ENCODE measurements at regions not wholly inside any gene's neighbourhood (a gene's known extent, or its start where the extent isn't known, plus 50 kb on each side); places are given as distances from the start of the nearest gene placed in this dataset.

- H3K9me3 ChIP-seq (ENCODE audit: control insufficient read depth, low read length), result peaks cover 3% of the 10 kb centered on the region
Measured at GRCh38 chrX:149262086-149262485, 243.0 kb downstream of the IDS start.

GRCh38 chrX:149259241-149259640 is 245.9 kb downstream of the IDS start:
- no peak overlapping the region for H3K27ac ChIP-seq (ENCODE audit: low read length, poor library complexity, severe bottlenecking)
- no CpG with 5 or more reads among the region's 2 CpGs for WGBS
- no peaks in the 10 kb centered on the region for H3K27me3 ChIP-seq (ENCODE audit: control insufficient read depth in 1 of 2, insufficient read depth in 1 of 2, low read length in 2 of 2)
- no peak overlapping the region for H2BK12ac ChIP-seq (ENCODE audit: low read length in 2 of 2)
- H3K36me3 ChIP-seq (ENCODE audit: control insufficient read depth in 1 of 2, insufficient read depth in 2 of 2, low read depth in 1 of 2, low read length in 2 of 2), result no peaks in the 10 kb centered on the region
- H2AFZ ChIP-seq (ENCODE audit: low read depth, low read length), result no peak overlapping the region
- no peak for DNase-seq
- H3K23ac ChIP-seq (ENCODE audit: low read length in 2 of 2), result no peak overlapping the region
- no peak overlapping the region for H2BK5ac ChIP-seq (ENCODE audit: low read depth, low read length, poor library complexity, severe bottlenecking)
- no peak overlapping the region for H2BK120ac ChIP-seq (ENCODE audit: low read depth, low read length)
- no peak overlapping the region for H3K9ac ChIP-seq (ENCODE audit: low read length)
- no peak overlapping the region for H3K4ac ChIP-seq (ENCODE audit: low read depth in 1 of 2, low read length in 2 of 2)
- H3K9me3 ChIP-seq (ENCODE audit: control insufficient read depth, low read length), result no peaks in the 10 kb centered on the region
- no peak overlapping the region for H2BK15ac ChIP-seq (ENCODE audit: low read depth, poor library complexity, severe bottlenecking)
- H3K4me3 ChIP-seq (ENCODE audit: insufficient read depth in 1 of 2, low read depth in 1 of 2, low read length in 2 of 2), result no peak overlapping the region
- H3K79me1 ChIP-seq (replicated peaks; ENCODE audit: low read length, poor library complexity, severe bottlenecking), result no peaks in the 10 kb centered on the region
- no peak overlapping the region for H3K4me2 ChIP-seq (ENCODE audit: low read length, poor library complexity, severe bottlenecking)
- no peak overlapping the region for H4K8ac ChIP-seq (ENCODE audit: low read length)
- H4K91ac ChIP-seq (ENCODE audit: low read length), result no peak overlapping the region
- no peaks in the 10 kb centered on the region for H3K4me1 ChIP-seq (ENCODE audit: control insufficient read depth, insufficient read depth, low read depth, low read length)
- H3K18ac ChIP-seq (ENCODE audit: low read depth in 1 of 2, low read length in 2 of 2), result no peak overlapping the region
- no peak overlapping the region for H2AK5ac ChIP-seq (ENCODE audit: low read length, severe bottlenecking)
- H3K14ac ChIP-seq (ENCODE audit: low read length in 2 of 2), result no peak overlapping the region

More at GRCh38 chrX:149262086-149262485, 243.0 kb downstream of the IDS start:
- no peaks in the 10 kb centered on the region for H3K79me1 ChIP-seq (replicated peaks; ENCODE audit: low read length, poor library complexity, severe bottlenecking)
- no CpG with 5 or more reads among the region's 1 CpG for WGBS
- no peak overlapping the region for H3K4me3 ChIP-seq (ENCODE audit: insufficient read depth in 1 of 2, low read depth in 1 of 2, low read length in 2 of 2)
- H3K4ac ChIP-seq (ENCODE audit: low read depth in 1 of 2, low read length in 2 of 2), result no peak overlapping the region
- H4K91ac ChIP-seq (ENCODE audit: low read length), result no peak overlapping the region
- H3K27me3 ChIP-seq (ENCODE audit: control insufficient read depth in 1 of 2, insufficient read depth in 1 of 2, low read length in 2 of 2), result no peaks in the 10 kb centered on the region
- H3K14ac ChIP-seq (ENCODE audit: low read length in 2 of 2), result no peak overlapping the region
- H2AK5ac ChIP-seq (ENCODE audit: low read length, severe bottlenecking), result no peak overlapping the region
- no peak overlapping the region for H3K23ac ChIP-seq (ENCODE audit: low read length in 2 of 2)
- no peak overlapping the region for H3K18ac ChIP-seq (ENCODE audit: low read depth in 1 of 2, low read length in 2 of 2)
- H2BK120ac ChIP-seq (ENCODE audit: low read depth, low read length), result no peak overlapping the region
- no peak overlapping the region for H2BK15ac ChIP-seq (ENCODE audit: low read depth, poor library complexity, severe bottlenecking)
- no peak for DNase-seq
- no peak overlapping the region for H2BK5ac ChIP-seq (ENCODE audit: low read depth, low read length, poor library complexity, severe bottlenecking)
- no peak overlapping the region for H3K4me2 ChIP-seq (ENCODE audit: low read length, poor library complexity, severe bottlenecking)
- no peaks in the 10 kb centered on the region for H3K36me3 ChIP-seq (ENCODE audit: control insufficient read depth in 1 of 2, insufficient read depth in 2 of 2, low read depth in 1 of 2, low read length in 2 of 2)
- H3K9ac ChIP-seq (ENCODE audit: low read length), result no peak overlapping the region
- H3K4me1 ChIP-seq (ENCODE audit: control insufficient read depth, insufficient read depth, low read depth, low read length), result no peaks in the 10 kb centered on the region
- no peak overlapping the region for H2AFZ ChIP-seq (ENCODE audit: low read depth, low read length)
- H3K27ac ChIP-seq (ENCODE audit: low read length, poor library complexity, severe bottlenecking), result no peak overlapping the region
- no peak overlapping the region for H4K8ac ChIP-seq (ENCODE audit: low read length)
- H2BK12ac ChIP-seq (ENCODE audit: low read length in 2 of 2), result no peak overlapping the region

- no peak overlapping the region for H3K27ac ChIP-seq (ENCODE audit: low read length, poor library complexity, severe bottlenecking)
- H3K9ac ChIP-seq (ENCODE audit: low read length), result no peak overlapping the region
- no peak overlapping the region for H2BK5ac ChIP-seq (ENCODE audit: low read depth, low read length, poor library complexity, severe bottlenecking)
- DNase-seq, result no peak
- WGBS, result 67% methylated on average over 1 of the region's 1 CpG
- no peak overlapping the region for H4K91ac ChIP-seq (ENCODE audit: low read length)
- no peak overlapping the region for H3K18ac ChIP-seq (ENCODE audit: low read depth in 1 of 2, low read length in 2 of 2)
- H3K79me1 ChIP-seq (replicated peaks; ENCODE audit: low read length, poor library complexity, severe bottlenecking), result no peaks in the 10 kb centered on the region
- H3K4me1 ChIP-seq (ENCODE audit: control insufficient read depth, insufficient read depth, low read depth, low read length), result no peaks in the 10 kb centered on the region
- H3K27me3 ChIP-seq (ENCODE audit: control insufficient read depth in 1 of 2, insufficient read depth in 1 of 2, low read length in 2 of 2), result no peaks in the 10 kb centered on the region
- H2BK15ac ChIP-seq (ENCODE audit: low read depth, poor library complexity, severe bottlenecking), result no peak overlapping the region
- H2AK5ac ChIP-seq (ENCODE audit: low read length, severe bottlenecking), result no peak overlapping the region
- H2BK120ac ChIP-seq (ENCODE audit: low read depth, low read length), result no peak overlapping the region
- H3K9me3 ChIP-seq (ENCODE audit: control insufficient read depth, low read length), result no peaks in the 10 kb centered on the region
- no peak overlapping the region for H2AFZ ChIP-seq (ENCODE audit: low read depth, low read length)
- H3K23ac ChIP-seq (ENCODE audit: low read length in 2 of 2), result no peak overlapping the region
- H3K4me3 ChIP-seq (ENCODE audit: insufficient read depth in 1 of 2, low read depth in 1 of 2, low read length in 2 of 2), result no peak overlapping the region
- no peak overlapping the region for H2BK12ac ChIP-seq (ENCODE audit: low read length in 2 of 2)
- H3K4me2 ChIP-seq (ENCODE audit: low read length, poor library complexity, severe bottlenecking), result no peak overlapping the region
- no peak overlapping the region for H4K8ac ChIP-seq (ENCODE audit: low read length)
- H3K14ac ChIP-seq (ENCODE audit: low read length in 2 of 2), result no peak overlapping the region
- H3K4ac ChIP-seq (ENCODE audit: low read depth in 1 of 2, low read length in 2 of 2), result no peak overlapping the region
- no peaks in the 10 kb centered on the region for H3K36me3 ChIP-seq (ENCODE audit: control insufficient read depth in 1 of 2, insufficient read depth in 2 of 2, low read depth in 1 of 2, low read length in 2 of 2)
Measured at GRCh38 chrX:149255860-149256259, 249.2 kb downstream of the IDS start.

GRCh38 chrX:149248073-149248625 is 257.0 kb downstream of the IDS start:
- H2BK120ac ChIP-seq (ENCODE audit: low read depth, low read length), result no peak overlapping the region
- no peak overlapping the region for H3K4me3 ChIP-seq (ENCODE audit: insufficient read depth in 1 of 2, low read depth in 1 of 2, low read length in 2 of 2)
- no peaks in the 10 kb centered on the region for H3K79me1 ChIP-seq (replicated peaks; ENCODE audit: low read length, poor library complexity, severe bottlenecking)
- no peak overlapping the region for H3K4me2 ChIP-seq (ENCODE audit: low read length, poor library complexity, severe bottlenecking)
- H3K18ac ChIP-seq (ENCODE audit: low read depth in 1 of 2, low read length in 2 of 2), result no peak overlapping the region
- no peaks in the 10 kb centered on the region for H3K27me3 ChIP-seq (ENCODE audit: control insufficient read depth in 1 of 2, insufficient read depth in 1 of 2, low read length in 2 of 2)
- DNase-seq, result no peak
- H3K4me1 ChIP-seq (ENCODE audit: control insufficient read depth, insufficient read depth, low read depth, low read length), result no peaks in the 10 kb centered on the region
- no peak overlapping the region for H2AFZ ChIP-seq (ENCODE audit: low read depth, low read length)
- H3K9me3 ChIP-seq (ENCODE audit: control insufficient read depth, low read length), result no peaks in the 10 kb centered on the region
- H2AK5ac ChIP-seq (ENCODE audit: low read length, severe bottlenecking), result no peak overlapping the region
- no peak overlapping the region for H3K4ac ChIP-seq (ENCODE audit: low read depth in 1 of 2, low read length in 2 of 2)
- H4K8ac ChIP-seq (ENCODE audit: low read length), result no peak overlapping the region
- H3K23ac ChIP-seq (ENCODE audit: low read length in 2 of 2), result no peak overlapping the region
- no peak overlapping the region for H2BK12ac ChIP-seq (ENCODE audit: low read length in 2 of 2)
- no peak overlapping the region for H3K9ac ChIP-seq (ENCODE audit: low read length)
- H3K14ac ChIP-seq (ENCODE audit: low read length in 2 of 2), result no peak overlapping the region
- H2BK5ac ChIP-seq (ENCODE audit: low read depth, low read length, poor library complexity, severe bottlenecking), result no peak overlapping the region
- H2BK15ac ChIP-seq (ENCODE audit: low read depth, poor library complexity, severe bottlenecking), result no peak overlapping the region
- no peak overlapping the region for H4K91ac ChIP-seq (ENCODE audit: low read length)
- no peak overlapping the region for H3K27ac ChIP-seq (ENCODE audit: low read length, poor library complexity, severe bottlenecking)
- WGBS, result no CpG with 5 or more reads among the region's 3 CpGs
- H3K36me3 ChIP-seq (ENCODE audit: control insufficient read depth in 1 of 2, insufficient read depth in 2 of 2, low read depth in 1 of 2, low read length in 2 of 2), result no peaks in the 10 kb centered on the region
